GOT3 (cell line): ENCODE measurements at regions not wholly inside any gene's neighbourhood (a gene's known extent, or its start where the extent isn't known, plus 50 kb on each side); places are given as distances from the start of the nearest gene placed in this dataset.
"Not testable (repeated sequence)": the region's sequence is repeated elsewhere in the genome, so short reads cannot be mapped to it uniquely, and the experiment has no call there.

Source experiments
- DNase-seq: peaks from one replicate; lab custom pipeline; 2025; ENCODE audit warnings: mixed read lengths; lab: John Stamatoyannopoulos, UW

DNA sequence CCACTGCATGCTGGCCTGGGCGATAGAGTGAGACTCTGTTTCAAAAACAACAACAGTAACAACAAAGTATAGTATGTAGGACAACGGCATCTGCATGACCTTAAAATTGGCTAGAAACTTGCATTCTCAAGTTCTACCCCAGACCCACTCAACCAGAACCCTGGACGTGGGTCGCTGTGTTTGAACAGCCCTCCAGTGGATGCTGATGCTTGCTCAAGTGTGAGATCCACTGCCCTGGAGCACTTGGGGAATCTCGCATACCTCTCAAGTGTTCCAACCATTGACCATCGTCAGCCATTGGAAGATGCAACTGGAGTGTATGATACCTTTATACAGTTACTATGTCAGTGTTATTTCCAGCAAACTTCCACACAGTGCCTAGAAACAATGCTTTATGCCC is 435.9 kb downstream of the DCDC2C start:
- no peak for DNase-seq

DNA sequence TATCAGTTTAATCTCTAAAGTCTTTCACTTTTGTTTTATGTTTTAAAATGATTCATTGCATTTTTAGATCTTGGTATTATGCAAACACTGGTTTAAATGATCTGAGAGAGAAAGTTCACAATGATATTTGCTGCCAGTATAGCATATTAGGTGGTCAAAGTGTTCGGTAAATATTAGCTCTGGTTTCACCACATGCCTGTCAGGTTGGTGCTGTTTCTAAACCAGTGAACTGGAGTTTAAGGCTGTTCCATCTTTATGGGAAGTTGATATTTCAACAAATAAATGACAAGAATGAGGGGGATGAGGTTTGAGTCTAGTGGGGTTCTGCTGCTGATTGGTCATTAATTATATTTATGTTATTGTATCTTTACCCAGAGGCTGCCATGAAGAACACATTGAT is 436.4 kb downstream of the DCDC2C start:
- DNase-seq, result no peak

DNA sequence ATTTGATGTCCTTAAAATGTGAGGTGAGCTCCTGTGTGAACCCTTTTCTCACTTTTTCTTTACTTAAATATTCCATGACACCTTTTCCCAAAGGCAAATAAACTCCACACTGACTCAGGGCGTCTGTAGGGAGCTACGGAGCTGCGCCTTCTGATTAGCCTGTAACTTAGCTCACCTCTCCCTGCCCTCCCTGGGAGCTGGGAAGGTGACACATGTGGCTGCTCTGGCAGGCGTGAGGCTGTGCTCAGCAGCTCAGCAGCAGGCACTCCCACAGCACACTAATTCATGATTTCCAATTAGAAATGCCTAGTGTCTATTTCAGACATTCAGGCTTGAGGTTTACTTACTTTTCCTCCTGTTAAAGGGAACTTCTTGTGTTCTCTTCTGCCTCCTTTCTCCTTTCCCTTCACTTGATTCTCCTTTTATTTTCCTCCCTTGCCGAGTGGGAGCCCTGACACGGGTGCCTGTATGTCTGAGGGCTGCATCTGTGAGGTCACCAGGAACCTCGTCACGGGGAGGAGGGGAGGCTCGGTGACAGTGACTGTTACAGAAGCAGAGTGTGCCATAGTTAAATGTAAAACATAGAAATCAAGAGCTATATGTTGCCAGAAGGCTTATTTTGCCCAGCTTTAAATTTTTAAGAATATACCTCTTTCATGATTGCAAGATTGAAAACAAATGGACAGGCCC is 437.1 kb downstream of the DCDC2C start:
- no peak for DNase-seq

DNA sequence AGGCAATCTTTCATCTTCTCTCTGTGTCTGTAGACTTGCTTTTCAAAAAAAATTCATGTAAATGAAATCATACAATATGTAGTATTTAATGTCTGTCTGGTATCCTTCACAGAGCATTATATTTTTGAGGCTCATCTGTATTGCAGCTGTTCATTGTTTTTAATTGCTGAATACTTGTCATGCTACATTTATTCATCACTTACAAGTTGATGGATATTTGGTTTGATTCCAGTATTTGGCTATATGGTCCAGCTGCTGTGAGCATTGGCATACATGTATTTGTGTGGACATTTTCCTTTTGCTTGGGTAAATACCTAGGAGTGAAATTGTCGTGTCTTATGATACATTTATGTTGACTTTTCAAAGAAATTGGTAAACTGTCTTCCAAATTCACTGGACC is 441.4 kb downstream of the DCDC2C start:
- DNase-seq, result no peak

DNA sequence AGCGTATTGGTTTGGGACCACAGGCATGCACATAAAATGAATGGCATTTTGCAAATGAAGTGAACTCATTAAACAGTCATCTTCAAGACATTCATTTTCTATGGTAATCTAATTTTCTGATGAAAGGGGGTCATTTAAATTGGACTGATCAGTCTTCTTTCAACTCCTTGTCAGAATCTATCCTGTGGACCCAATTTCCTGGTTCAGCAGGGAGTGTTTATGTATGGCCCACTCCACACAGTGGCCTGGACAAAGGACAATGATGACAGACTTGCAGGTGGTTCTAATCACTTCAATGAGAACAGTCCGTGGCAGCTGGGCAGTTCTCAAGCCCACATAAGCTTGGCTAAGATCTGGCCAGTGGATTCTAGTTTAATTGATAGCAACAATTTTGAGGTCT is 448.1 kb downstream of the DCDC2C start:
- no peak for DNase-seq

DNA sequence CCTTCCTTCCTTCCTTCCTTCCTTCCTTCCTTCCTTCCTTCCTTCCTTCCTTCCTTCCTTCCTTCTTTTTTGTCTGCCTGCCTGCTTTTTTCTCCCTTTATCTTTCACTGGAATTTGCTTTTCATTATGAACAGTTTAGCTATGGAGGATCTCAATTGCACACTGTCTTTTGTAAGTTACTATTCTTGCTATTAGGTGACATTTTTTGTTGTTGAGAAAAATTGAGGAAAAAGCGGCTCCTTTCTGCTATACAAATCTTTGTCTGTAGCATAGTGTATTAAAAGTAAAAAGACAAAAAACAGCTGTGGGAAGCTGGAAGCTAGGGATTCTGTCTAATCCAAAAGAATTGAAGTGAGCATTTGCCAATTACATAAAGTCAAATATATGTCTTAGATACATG is 448.7 kb downstream of the DCDC2C start:
- no peak for DNase-seq

DNA sequence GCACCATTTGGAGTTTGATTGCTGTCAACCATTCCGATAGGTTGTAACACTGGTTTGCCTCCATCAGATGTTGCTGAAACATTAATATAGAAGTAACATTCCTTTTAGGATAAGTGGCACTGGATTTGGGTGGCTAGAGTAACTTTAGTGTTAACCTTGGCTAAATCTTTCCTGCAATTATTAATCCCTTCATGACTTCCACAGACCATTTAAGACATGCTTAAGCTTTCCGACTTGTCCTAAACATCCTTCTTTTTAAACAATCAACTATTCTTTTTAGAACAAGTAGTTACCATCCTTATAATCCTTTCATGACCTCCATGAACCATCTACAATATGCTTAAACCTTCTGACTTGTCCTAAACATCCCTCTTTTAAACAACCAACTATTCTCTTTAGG is 465.5 kb downstream of the DCDC2C start:
- no peak for DNase-seq

DNA sequence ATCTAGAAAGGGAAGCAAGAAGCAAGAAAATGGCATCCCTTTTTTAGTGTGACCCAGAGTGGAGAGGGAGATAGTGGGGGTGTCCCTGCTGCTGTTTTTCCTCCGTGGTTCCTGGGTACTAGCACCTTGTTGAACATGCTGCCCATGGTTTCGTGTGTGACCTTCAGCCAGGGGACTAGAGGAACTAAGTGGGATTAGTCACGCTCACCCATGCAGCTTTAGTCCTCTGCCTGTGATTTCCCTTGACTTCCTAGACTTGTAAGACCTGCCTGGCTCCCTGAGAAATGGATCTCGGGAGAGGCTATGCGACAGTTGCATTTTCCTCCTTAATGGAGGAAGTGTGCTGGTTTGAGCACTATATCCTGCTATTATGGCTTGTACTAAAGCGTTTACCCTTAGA is 471.4 kb downstream of the DCDC2C start:
- no peak for DNase-seq

DNA sequence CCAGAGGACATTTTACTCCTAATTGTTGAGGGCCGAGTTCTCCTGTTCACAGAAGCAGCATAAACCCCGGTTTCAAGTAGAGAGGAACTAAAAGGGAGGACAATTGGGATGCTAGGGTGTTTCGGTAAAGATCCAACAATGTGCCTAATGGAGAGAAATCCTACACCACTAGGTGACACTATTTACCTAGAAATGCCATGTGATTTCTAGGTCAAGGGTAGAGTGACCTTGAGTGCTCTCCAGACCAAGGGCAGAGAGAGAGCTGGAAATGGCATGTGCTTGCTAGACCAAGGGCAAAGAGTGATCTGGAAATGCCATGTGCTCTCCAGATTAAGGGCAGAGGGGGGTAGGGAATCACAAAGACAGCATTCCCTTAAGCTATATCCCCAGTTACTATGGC is 472.0 kb downstream of the DCDC2C start:
- no peak for DNase-seq

DNA sequence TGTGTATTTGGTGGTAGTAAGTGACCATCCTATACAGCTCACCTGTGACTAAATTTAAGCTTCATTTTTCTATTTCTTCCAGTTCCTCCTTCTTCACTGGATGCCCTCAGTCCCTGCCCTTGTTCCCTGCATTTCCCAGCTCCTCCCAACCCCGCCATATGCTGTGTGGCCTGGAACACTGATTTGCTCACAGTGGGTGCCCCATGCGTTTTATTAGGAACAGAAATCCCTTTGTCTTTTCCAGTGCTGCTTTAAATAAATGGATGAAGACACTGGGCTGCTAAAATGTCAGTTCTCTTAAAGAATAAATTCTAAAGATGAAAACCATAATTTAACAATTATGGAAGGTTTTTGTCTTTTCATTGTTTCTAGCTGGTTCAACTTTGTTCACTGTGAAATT is 477.3 kb downstream of the DCDC2C start:
- no peak for DNase-seq

DNA sequence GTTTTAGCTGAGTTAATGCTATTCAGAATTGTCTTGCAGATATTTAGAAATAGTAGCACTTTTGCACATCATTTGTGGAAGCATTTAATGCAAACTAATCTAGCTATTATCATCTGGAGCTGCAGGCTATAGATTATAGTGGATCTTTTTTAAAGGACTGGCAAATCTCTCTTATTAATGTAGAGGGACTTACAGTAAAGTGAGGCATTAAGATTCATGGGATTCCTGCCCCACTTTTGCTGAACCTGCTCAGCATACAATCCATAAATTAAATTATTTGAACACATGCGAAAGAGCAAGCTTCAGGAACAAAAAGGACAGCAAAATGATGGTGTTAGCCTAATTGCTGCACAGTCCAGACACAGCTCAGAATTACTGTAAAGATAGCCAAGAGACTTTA is 477.7 kb downstream of the DCDC2C start:
- DNase-seq, result no peak

DNA sequence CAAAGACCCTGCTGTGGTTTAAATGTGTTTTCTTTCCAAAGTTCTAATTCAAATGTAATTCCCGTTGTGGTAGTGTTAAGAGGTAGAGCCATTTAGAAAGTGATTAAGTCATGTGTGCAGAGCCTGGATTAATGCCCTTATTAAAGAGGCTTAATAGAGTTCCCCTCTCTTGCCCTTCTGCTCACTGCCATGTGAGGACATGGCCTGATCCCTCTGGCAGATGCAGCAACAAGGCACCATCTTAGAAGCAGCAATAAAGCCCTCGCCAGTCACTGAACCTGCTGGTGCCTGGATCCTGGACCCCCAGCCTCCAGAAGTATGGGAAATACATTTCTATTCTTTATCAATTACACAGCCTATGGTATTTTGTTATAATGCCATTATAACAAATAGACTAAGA is 485.2 kb downstream of the DCDC2C start:
- DNase-seq, result no peak

DNA sequence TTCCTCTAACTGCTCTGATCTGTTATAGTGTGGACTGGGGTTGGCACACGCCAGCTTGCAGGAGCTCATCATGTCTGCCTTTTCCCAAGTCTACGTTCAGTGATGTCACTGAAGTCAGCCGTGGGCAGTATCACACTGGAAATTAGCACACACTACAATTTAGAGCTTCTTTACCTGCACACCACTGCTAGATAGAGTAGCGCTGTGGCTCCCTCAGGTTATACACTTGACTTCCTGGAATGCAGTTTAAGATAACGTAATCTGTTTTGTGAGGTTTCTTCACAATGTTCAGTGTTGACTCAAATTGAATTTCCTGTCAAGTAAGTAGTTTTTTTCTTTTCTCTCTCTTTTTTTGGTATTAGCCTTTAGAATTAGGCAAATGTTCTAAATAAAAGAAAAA is 487.2 kb downstream of the DCDC2C start:
- DNase-seq, result no peak

DNA sequence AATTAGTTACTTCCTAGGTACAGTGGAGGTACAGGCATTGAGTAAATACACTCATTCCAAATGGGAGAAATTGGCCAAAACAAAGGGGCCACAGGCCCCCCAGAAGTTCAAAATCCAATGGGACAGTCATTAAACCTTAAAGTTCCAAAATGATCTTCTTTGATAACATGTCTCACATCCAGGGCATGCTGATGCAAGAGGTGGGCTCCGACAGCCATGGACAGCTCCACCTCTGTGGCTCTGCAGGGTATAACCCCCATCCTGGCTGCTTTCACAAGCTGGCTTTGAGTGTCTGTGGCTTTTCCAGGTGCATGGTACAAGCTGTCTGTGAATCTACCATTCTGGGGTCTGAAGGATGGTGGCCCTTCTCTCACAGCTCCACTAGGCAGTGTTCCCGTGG is 488.7 kb downstream of the DCDC2C start:
- DNase-seq, result no peak

DNA sequence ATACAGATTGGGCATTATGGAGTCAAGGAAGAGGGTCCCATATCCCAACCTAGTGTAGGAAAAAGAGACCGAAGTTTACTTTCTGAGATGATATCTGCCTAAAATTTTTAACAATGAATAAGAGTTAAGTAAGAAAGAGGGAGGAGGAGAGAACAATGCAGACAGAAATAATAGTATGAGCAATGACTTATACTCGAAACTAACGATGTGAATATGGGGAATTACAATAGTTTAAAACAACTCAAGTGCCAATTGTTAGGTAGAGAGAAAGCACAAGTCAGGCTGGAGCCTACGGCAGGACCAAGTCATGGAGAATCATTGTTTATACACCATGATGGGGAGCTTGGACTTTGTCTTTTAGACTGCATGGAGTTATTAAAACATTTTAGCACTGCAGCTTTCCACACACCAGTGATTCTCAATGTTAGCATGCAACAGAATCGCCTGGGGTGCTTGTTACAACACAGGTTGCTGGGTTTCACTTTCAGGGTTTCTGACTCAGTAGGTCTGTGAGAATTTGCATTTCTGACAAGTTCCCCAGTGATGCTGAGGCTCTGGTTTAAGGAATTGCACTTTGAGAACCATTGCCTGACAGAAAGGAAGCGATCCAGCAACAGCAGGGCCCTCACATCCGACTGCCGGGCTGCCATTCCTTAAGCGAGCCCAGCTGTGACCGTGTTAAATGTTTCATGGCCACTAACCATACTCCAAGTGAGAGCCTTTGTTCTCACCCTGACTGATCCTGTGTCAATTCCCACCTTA is 511.2 kb downstream of the DCDC2C start:
- no peak for DNase-seq

DNA sequence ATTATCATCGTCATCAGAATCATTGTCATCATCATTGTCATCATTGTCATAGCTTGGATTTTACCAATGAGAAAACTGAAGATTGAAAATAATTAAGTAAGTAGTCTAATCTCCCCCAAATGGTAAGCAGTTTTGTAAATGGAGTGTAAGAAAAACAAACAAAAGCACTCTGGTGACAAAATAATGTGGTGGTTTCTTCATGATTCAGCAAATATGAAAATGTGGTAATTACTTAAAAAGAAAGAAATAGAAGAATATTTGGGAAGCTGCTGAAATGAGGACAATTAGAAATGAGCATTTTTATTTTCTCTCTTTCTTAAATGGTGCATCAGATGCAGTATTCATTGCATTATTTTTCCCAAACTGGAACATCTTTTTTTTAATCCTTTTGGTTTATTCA is 514.4 kb downstream of the DCDC2C start:
- no peak for DNase-seq

DNA sequence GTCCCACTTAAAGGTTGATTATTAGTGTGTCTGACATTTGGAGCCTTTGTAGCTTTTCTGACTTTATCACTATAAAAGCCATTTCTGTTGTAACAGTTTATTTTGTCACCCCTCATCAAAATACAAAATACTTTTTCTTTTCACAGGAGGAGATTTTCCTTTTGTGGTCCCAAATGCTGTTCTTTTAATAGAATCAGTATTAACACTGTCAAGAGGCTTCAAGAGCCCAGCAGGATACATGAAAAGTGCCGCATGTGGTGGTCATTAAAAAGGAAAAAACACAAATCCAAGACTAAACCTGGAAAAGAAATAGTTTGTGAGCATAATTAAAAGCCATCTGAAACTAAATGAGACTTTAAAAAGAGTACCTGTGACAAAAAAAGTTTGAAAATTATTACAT is 515.7 kb downstream of the DCDC2C start:
- DNase-seq, result no peak

DNA sequence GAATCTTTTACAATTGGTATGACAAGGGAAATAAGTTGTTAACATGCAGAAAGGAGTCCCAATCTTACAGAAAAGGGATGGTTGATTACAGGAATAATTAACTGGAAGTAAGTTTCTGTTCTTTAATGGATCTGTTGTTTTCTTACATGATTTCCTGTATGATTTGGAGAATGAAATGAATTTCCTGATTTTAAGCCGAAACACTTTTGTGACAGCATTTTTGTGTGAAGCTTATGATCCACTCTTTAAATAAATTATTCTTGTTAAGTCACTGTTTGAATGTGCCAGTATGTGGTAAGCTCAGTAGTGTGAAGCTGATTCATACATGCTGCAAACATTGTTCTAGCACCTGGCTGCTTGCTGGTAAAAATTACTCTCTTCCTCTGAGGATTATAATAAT is 516.2 kb downstream of the DCDC2C start:
- no peak for DNase-seq

DNA sequence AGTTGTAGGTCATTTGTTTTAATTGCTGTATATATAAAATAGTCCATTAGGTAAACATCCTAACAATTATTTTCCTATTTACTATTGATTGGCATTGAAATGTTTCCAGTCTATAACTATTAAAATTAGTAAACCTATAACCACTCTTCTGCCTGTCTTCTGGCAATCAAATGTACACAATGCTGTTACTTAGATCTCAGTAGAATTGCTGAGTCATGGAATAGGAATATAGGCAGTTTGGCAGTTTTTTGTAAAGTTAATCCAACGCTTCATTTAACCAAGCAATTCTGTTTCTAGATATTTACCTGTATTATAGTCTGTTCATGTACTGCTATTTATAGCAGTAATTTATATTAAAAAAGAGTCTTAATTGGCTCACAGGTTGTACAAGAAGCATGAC is 518.1 kb downstream of the DCDC2C start:
- no peak for DNase-seq

DNA sequence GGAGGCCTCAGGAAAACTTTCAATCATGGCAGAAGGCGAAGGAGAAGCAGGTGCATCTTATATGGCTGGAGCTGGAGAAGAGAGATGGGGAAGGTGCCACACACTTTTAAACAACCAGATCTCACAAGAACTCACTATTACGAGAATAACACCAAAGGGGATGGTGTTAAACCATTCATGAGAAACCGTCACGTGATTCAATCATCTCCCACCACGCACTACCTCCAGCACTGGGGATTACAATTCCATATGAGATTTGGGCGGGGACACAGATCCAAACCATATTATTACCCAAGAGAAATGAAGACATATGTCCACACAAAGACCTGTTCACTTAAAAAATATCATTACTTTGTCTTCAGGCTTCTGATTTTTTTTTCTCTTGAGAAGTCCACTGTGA is 518.5 kb downstream of the DCDC2C start:
- no peak for DNase-seq

DNA sequence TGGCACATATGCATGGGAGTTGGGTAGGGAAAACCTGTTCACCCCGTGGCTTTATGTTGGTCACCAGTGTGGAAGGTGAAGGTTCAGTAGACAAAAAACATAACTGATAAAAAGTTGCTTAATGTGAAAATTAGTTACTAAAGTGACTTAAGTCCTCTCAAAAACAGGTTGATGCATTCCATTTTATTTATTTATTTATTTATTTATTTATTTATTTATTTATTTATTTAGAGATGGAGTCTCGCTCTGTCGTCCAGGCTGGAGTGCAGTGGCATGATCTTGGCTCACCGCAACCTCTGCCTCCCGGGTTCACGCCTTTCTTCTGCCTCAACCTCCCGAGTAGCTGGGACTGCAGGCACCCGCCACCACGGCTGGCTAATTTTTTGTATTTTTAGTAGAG is 541.0 kb downstream of the DCDC2C start:
- not testable (repeated sequence) for DNase-seq

DNA sequence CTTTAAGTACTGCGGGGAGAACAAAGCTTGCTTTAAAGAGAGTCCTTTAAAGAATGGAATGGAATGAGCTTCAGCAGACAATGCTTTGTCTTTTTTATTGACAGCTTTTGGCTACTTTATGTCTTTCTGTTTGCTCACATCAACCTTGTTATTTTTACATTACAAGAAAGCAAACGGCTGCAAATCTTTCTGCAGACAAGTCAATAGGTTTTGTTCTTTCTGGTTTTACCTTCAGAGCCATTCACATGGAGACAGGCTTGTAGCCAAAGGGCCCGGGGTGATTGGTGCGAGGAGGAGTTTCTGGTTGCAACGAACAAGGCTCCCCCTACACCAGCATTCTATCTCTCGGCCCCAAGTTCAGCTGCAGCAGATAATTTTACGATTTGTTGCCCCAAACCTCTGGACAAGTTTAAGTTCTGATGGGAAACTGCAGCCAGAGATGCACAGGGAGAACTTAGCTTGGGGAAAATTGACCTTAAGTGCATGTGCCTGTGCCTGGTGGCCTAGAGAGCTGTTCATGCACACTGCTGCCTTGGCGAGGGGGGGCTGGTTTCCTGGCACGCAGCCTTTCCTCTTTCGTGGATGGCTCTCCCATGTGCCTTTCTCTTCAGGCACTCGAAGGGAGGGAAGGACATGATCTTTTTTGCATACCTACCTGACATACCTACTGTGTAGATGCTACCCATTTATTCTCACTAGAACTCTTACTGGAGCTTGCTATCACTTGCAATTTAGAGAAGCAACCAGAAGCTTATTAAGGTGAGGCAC is 543.2 kb downstream of the DCDC2C start:
- no peak for DNase-seq

DNA sequence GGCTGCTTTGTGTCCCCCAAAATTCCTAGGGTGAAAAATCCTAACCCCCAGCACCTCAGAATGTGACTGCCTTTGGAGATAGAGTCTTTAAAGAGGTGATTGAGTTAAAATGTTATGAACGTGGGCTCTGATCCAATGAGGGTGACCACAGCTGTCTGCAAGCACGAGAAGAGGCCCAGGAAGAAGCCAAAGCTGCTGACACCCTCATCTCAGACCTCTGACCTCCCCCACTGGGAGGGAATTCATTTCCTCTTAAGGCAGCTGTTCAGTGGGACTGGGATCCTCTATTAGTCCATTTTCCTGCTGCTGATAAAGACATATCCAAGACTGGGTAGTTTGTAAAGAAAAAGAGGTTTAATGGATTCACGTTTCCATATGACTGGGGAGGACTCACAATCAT is 544.4 kb downstream of the DCDC2C start:
- DNase-seq, result no peak
